Stimulated activated CD8-positive, alpha-beta memory T cell treated with anti-CD3 and anti-CD28 coated beads, Interleukin-7, amount 100 ng/mL, for 48 hours (primary cell): ENCODE measurements at regions not wholly inside any gene's neighbourhood (a gene's known extent, or its start where the extent isn't known, plus 50 kb on each side); places are given as distances from the start of the nearest gene placed in this dataset.

Experiments used
- DNase-seq, 2 donors: peaks; one replicate each; pipeline ENCODE4 v3.0.0-alpha.2; 2020; ENCODE audit warnings: low read depth in 1 of 2; ENCODE audit errors: extremely low read depth in 1 of 2

- no peak for DNase-seq
Measured at GRCh38 chr5:79871364-79872120, 119.5 kb downstream of the MTX3 start.

GRCh38 chr5:79868163-79868670 lies 122.8 kb downstream of the MTX3 start:
- DNase-seq: no peak

- DNase-seq: no peak
Measured at GRCh38 chr5:79865579-79865978, 125.5 kb downstream of the MTX3 start.

GRCh38 chr5:79864364-79864763 lies 126.7 kb downstream of the MTX3 start:
- DNase-seq: no peak

GRCh38 chr5:79859588-79859987 lies 131.5 kb downstream of the MTX3 start:
- no peak for DNase-seq

- no peak for DNase-seq
Measured at GRCh38 chr5:79858410-79858723, 132.7 kb downstream of the MTX3 start.

GRCh38 chr5:79857714-79858409 lies 133.2 kb downstream of the MTX3 start:
- peak; percentile 43 to 54 for DNase-seq

GRCh38 chr5:79856456-79857055 lies 134.5 kb downstream of the MTX3 start:
- no peak for DNase-seq

GRCh38 chr5:79853676-79854418 lies 137.2 kb downstream of the MTX3 start:
- peak; percentile 27 to 60 for DNase-seq

- DNase-seq: no peak
Measured at GRCh38 chr5:79853028-79853427, 138.0 kb downstream of the MTX3 start.

- no peak for DNase-seq
Measured at GRCh38 chr5:79851391-79851863, 139.6 kb downstream of the MTX3 start.

GRCh38 chr5:79850941-79851340 lies 140.1 kb downstream of the MTX3 start:
- DNase-seq: no peak

- DNase-seq: no peak
Measured at GRCh38 chr5:79850316-79850822, 140.7 kb downstream of the MTX3 start.

- no peak for DNase-seq
Measured at GRCh38 chr5:79849486-79850315, 141.4 kb downstream of the MTX3 start.
